Colonic mucosa (tissue), 4 donors: ENCODE measurements at regions not wholly inside any gene's neighbourhood (a gene's known extent, or its start where the extent isn't known, plus 50 kb on each side); places are given as distances from the start of the nearest gene placed in this dataset.
A peak's percentile ranks its signal among the peaks of the same experiment; 100 is the strongest.
"Not testable (repeated sequence)": the region's sequence is repeated elsewhere in the genome, so short reads cannot be mapped to it uniquely, and the experiment has no call there.

Source experiments
- DNase-seq: peaks from one replicate; pipeline ENCODE4 v3.0.0-alpha.2; 2020
- H3K27ac ChIP-seq: fragments of 200-600 bp; one replicate; pipeline ENCODE4 v1.8.0; 2021
- H3K27me3 ChIP-seq: fragments of 200-600 bp; one replicate; pipeline ENCODE4 v1.8.0; 2021
- H3K36me3 ChIP-seq: fragments of 200-600 bp; one replicate; pipeline ENCODE4 v1.8.0; 2021
- H3K4me1 ChIP-seq: fragments of 200-600 bp; one replicate; pipeline ENCODE4 v1.8.0; 2021; ENCODE audit warnings: mild to moderate bottlenecking
- H3K4me3 ChIP-seq: fragments of 200-600 bp; one replicate; pipeline ENCODE4 v1.8.0; 2021
- H3K9ac ChIP-seq, 2 donors: one replicate each; pipeline ENCODE4 v1.7.0; 2013; ENCODE audit warnings: control low read depth in 2 of 2, low read depth in 2 of 2, low read length in 2 of 2
- H3K9me3 ChIP-seq: fragments of 200-600 bp; one replicate; pipeline ENCODE4 v1.8.0; 2021
- intact Hi-C: fragments of 100-400 bp; cut with DNase I; formaldehyde crosslinking; loops from one replicate; pipeline ENCODE4 v1.14.1; 2022
- TF ChIP-seq, protein P1 (sequence below): fragments of 200-600 bp; IDR thresholded peaks from one replicate; pipeline ENCODE4 v1.8.0; 2022; ENCODE audit warnings: antibody characterized with exemption, mild to moderate bottlenecking
- donor health status: healthy.
- donor health status: DM: no; HTN: no; CAD: no.
- donor health status: DM: no; HTN: no; CAD: no.

- DNase-seq, result no peak
- no peaks in the 10 kb centered on the region for H3K36me3 ChIP-seq
- no peaks in the 10 kb centered on the region for H3K27me3 ChIP-seq
- no peaks in the 10 kb centered on the region for H3K9me3 ChIP-seq
- H3K4me3 ChIP-seq, result no peak overlapping the region
- no peak overlapping the region for H3K27ac ChIP-seq
- H3K4me1 ChIP-seq, result no peaks in the 10 kb centered on the region
- intact Hi-C loops, result no loop called here
- TF ChIP-seq, protein P1, sequence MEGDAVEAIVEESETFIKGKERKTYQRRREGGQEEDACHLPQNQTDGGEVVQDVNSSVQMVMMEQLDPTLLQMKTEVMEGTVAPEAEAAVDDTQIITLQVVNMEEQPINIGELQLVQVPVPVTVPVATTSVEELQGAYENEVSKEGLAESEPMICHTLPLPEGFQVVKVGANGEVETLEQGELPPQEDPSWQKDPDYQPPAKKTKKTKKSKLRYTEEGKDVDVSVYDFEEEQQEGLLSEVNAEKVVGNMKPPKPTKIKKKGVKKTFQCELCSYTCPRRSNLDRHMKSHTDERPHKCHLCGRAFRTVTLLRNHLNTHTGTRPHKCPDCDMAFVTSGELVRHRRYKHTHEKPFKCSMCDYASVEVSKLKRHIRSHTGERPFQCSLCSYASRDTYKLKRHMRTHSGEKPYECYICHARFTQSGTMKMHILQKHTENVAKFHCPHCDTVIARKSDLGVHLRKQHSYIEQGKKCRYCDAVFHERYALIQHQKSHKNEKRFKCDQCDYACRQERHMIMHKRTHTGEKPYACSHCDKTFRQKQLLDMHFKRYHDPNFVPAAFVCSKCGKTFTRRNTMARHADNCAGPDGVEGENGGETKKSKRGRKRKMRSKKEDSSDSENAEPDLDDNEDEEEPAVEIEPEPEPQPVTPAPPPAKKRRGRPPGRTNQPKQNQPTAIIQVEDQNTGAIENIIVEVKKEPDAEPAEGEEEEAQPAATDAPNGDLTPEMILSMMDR, result no peak
- H3K9ac ChIP-seq, result no peak overlapping the region
Measured at GRCh38 chr2:157004789-157005188, 252.7 kb upstream of the GALNT5 start.

- Histone ChIP-seq H3K9me3 (no peaks in the 10 kb centered on the region), H3K4me3 (no peak overlapping the region), H3K4me1 (no peaks in the 10 kb centered on the region), H3K27ac (no peak overlapping the region), H3K9ac (no peak overlapping the region), H3K36me3 (no peaks in the 10 kb centered on the region), H3K27me3 (no peaks in the 10 kb centered on the region)
- TF ChIP-seq, protein P1, result no peak
- intact Hi-C loops, result no loop called here
- DNase-seq, result no peak
Measured at GRCh38 chr2:157015015-157015575, 242.4 kb upstream of the GALNT5 start.

DNA sequence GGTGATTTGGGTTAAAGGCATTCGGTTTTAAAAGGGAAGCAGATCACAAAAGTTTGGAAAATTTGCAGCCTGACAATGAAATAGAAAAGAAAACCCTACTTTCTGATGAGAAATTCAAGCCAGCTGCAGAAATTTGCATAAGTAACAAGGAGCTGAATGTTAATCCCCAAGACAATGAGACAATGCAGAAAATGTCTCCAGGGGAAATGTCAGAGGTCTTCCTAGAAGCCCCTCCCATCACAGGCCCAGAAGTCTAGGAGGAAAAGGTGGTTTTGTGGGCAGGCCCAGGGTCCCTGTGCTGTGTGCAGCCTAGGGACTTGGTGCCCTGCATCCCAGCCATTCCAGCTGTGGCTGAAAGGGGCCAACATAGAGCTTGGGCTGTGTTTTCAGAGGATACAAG is 234.2 kb upstream of the GALNT5 start:
- H3K4me3 ChIP-seq, H3K4me1 ChIP-seq, H3K9ac ChIP-seq, DNase-seq, H3K36me3 ChIP-seq, intact Hi-C loops, H3K9me3 ChIP-seq, H3K27me3 ChIP-seq, H3K27ac ChIP-seq: not testable (repeated sequence)

DNA sequence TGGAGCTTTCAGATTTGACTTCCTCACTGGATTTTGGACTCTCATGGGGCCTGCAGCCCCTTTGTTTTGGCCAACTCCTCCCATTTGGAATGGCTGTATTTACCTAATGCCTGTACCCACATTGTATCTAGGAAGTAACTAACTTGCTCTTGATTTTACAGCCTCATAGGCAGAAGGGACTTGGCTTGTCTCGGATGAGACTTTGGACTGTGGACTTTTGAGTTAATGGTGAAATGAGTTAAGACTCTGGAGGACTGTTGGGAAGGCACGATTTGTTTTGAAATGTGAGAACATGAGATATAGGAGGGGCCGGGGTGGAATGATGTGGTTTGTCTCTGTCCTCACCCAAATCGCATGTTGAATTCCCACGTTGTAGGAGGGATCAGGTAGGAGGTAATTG is 233.4 kb upstream of the GALNT5 start:
- Histone ChIP-seq H3K27me3 (no peaks in the 10 kb centered on the region), H3K4me3 (no peak overlapping the region), H3K36me3 (no peaks in the 10 kb centered on the region), H3K27ac (no peak overlapping the region), H3K4me1 (no peaks in the 10 kb centered on the region), H3K9me3 (no peaks in the 10 kb centered on the region), H3K9ac (no peak overlapping the region)
- peak; percentile 19 for DNase-seq
- TF ChIP-seq, protein P1, result no peak
- intact Hi-C loops, result no loop called here

DNA sequence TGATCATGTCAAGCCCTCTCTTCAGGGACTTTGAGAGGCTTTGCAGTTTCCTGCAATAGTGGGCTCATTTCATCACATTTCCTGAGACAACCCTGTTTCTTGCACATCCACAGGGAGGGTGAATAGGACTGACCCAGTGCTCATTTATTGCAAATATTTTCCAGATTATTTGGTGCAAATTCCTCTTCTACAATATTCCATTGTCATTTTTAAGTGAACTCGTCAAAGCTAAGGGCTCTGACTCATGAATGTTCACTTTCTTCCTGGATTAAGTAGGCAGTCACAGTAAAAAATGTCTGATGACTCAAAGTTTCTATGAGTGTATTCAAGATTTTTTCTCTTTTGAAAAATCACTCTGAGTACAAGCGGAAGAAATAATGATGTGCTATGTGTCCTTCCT is 225.5 kb upstream of the GALNT5 start:
- Histone ChIP-seq H3K9ac (no peak overlapping the region), H3K36me3 (no peaks in the 10 kb centered on the region), H3K4me3 (no peak overlapping the region), H3K27me3 (no peaks in the 10 kb centered on the region), H3K9me3 (no peaks in the 10 kb centered on the region), H3K27ac (no peak overlapping the region), H3K4me1 (no peaks in the 10 kb centered on the region)
- TF ChIP-seq, protein P1, result no peak
- no peak for DNase-seq
- intact Hi-C loops, result no loop called here

- Histone ChIP-seq H3K9me3 (no peaks in the 10 kb centered on the region), H3K36me3 (no peaks in the 10 kb centered on the region), H3K9ac (no peak overlapping the region), H3K4me1 (no peaks in the 10 kb centered on the region), H3K4me3 (no peak overlapping the region), H3K27me3 (no peaks in the 10 kb centered on the region), H3K27ac (no peak overlapping the region)
- DNase-seq, result no peak
- TF ChIP-seq, protein P1, result no peak
- intact Hi-C loops, result no loop called here
Measured at GRCh38 chr2:157036726-157037125, 220.8 kb upstream of the GALNT5 start.
